ENCODE measurements at regions not wholly inside any gene's neighbourhood (a gene's known extent, or its start where the extent isn't known, plus 50 kb on each side); places are given as distances from the start of the nearest gene placed in this dataset.

- no peak for DNase-seq (ENCODE audit: low read depth)
- no peak for TF ChIP-seq CTCF (IDR thresholded peaks at IDR 0.05; ENCODE audit: insufficient read depth, low read depth, low read length, missing control alignments)
- H3K4me3 ChIP-seq (ENCODE audit: low read depth, low read length) = no peak overlapping the region
These were observed 151.9 kb upstream of the GLRA2 start for GRCh38 chrX:14377427-14377826.

- TF ChIP-seq CTCF (IDR thresholded peaks at IDR 0.05; ENCODE audit: insufficient read depth, low read depth, low read length, missing control alignments) = no peak
- no peak for DNase-seq (ENCODE audit: low read depth)
- H3K4me3 ChIP-seq (ENCODE audit: low read depth, low read length) = no peak overlapping the region
These were observed 165.6 kb upstream of the GLRA2 start for GRCh38 chrX:14363728-14364127.

DNA sequence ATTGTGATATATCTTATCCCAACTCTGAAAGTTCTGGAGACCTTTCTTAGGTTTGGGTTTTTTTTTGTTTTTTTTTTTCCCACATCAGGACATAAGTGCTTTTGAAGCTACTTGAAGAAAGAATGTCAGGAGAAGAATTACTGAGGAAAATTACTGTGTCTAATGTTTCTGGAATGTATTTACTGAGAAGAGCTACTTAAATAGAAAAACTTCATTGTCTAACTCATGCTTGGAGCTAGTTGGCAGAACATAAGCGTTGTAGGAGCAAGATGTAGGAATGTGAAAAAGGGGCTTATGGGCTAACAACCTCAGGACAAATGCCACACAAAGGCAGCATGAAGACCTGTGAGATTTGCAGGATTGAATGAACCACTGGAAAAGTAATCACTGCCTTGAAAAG is 166.6 kb upstream of the GLRA2 start:
- TF ChIP-seq CTCF (IDR thresholded peaks at IDR 0.05; ENCODE audit: insufficient read depth, low read depth, low read length, missing control alignments) = no peak
- H3K4me3 ChIP-seq (ENCODE audit: low read depth, low read length) = no peak overlapping the region
- no peak for DNase-seq (ENCODE audit: low read depth)

DNA sequence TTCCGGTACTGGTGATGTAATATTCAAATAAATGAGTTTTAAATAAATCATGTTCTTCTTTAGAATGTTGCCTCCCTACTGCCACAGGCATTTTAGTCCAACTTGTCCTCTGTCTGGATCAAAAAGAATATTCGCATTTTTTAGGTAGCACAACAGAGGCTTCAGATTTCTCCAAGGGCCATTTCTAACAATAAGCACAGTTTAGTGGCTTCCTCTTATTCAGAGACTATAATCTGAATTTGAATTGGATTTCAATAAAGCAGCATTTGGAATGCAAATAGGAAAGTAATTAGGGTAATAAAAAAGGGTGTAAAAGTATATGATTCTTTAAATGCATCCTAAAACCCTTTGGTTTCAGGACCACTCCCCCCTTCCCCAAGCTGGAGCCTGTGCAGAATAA is 167.9 kb upstream of the GLRA2 start:
- no peak for TF ChIP-seq CTCF (IDR thresholded peaks at IDR 0.05; ENCODE audit: insufficient read depth, low read depth, low read length, missing control alignments)
- DNase-seq (ENCODE audit: low read depth) = no peak
- H3K4me3 ChIP-seq (ENCODE audit: low read depth, low read length) = no peak overlapping the region

- no peak for TF ChIP-seq CTCF (IDR thresholded peaks at IDR 0.05; ENCODE audit: insufficient read depth, low read depth, low read length, missing control alignments)
- H3K4me3 ChIP-seq (ENCODE audit: low read depth, low read length) = no peak overlapping the region
These were observed 169.6 kb upstream of the GLRA2 start for GRCh38 chrX:14359727-14360126.

GRCh38 chrX:14359316-14359715 is 170.0 kb upstream of the GLRA2 start:
- DNase-seq (ENCODE audit: low read depth) = no peak
- TF ChIP-seq CTCF (IDR thresholded peaks at IDR 0.05; ENCODE audit: insufficient read depth, low read depth, low read length, missing control alignments) = no peak
- no peak overlapping the region for H3K4me3 ChIP-seq (ENCODE audit: low read depth, low read length)

More at GRCh38 chrX:14359727-14360126, 169.6 kb upstream of the GLRA2 start:
- no peak for DNase-seq (ENCODE audit: low read depth)

- H3K4me3 ChIP-seq (ENCODE audit: low read depth, low read length) = no peak overlapping the region
- TF ChIP-seq CTCF (IDR thresholded peaks at IDR 0.05; ENCODE audit: insufficient read depth, low read depth, low read length, missing control alignments) = no peak
- DNase-seq (ENCODE audit: low read depth) = no peak
These were observed 172.0 kb upstream of the GLRA2 start for GRCh38 chrX:14357314-14357713.
